C4-2B (cell line): ENCODE measurements at regions not wholly inside any gene's neighbourhood (a gene's known extent, or its start where the extent isn't known, plus 50 kb on each side); places are given as distances from the start of the nearest gene placed in this dataset.
A peak's percentile ranks its signal among the peaks of the same experiment; 100 is the strongest.

Experiments used
- H3K27ac ChIP-seq: fragments of 450-650 bp; 2 replicates; pipeline ENCODE4 v1.5.1; 2017
- ZFX ChIP-seq: fragments of 450-650 bp; IDR thresholded peaks from 2 replicates; pipeline ENCODE4 v1.6.1; 2017
- TF ChIP-seq, protein P1 (sequence below): fragments of 450-650 bp; conservative IDR thresholded peaks from 2 replicates; pipeline ENCODE4 v1.5.1; 2017; ENCODE audit warnings: mild to moderate bottlenecking

- no peak for TF ChIP-seq ZFX
- TF ChIP-seq, protein P1, sequence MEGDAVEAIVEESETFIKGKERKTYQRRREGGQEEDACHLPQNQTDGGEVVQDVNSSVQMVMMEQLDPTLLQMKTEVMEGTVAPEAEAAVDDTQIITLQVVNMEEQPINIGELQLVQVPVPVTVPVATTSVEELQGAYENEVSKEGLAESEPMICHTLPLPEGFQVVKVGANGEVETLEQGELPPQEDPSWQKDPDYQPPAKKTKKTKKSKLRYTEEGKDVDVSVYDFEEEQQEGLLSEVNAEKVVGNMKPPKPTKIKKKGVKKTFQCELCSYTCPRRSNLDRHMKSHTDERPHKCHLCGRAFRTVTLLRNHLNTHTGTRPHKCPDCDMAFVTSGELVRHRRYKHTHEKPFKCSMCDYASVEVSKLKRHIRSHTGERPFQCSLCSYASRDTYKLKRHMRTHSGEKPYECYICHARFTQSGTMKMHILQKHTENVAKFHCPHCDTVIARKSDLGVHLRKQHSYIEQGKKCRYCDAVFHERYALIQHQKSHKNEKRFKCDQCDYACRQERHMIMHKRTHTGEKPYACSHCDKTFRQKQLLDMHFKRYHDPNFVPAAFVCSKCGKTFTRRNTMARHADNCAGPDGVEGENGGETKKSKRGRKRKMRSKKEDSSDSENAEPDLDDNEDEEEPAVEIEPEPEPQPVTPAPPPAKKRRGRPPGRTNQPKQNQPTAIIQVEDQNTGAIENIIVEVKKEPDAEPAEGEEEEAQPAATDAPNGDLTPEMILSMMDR: no peak
- no peak overlapping the region for H3K27ac ChIP-seq
These were observed 270.6 kb upstream of the PHF14 start for GRCh38 chr7:10703059-10703458.

DNA sequence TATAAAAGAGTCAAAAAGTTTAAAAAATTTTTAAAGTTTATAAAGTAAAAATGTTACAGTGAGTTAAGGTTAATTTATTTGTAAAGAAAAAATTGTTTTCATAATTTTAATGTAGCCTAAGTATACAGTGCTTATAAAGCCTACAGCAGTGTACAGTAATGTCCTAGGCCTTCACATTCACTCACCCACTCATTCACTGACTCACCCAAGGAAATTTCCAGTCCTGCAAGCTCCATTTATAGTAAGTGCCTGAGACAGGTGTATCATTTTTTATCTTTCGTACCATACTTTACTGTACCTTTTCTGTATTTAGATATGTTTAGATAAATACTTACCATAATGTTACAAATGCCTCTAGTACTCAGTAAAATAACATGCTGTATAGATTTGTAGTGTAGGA, 269.7 kb upstream of the PHF14 start:
- no peak for TF ChIP-seq ZFX
- TF ChIP-seq, protein P1: no peak
- no peak overlapping the region for H3K27ac ChIP-seq

GRCh38 chr7:10704653-10705052, 269.0 kb upstream of the PHF14 start:
- no peak for TF ChIP-seq ZFX
- TF ChIP-seq, protein P1: no peak
- H3K27ac ChIP-seq: no peak overlapping the region

DNA sequence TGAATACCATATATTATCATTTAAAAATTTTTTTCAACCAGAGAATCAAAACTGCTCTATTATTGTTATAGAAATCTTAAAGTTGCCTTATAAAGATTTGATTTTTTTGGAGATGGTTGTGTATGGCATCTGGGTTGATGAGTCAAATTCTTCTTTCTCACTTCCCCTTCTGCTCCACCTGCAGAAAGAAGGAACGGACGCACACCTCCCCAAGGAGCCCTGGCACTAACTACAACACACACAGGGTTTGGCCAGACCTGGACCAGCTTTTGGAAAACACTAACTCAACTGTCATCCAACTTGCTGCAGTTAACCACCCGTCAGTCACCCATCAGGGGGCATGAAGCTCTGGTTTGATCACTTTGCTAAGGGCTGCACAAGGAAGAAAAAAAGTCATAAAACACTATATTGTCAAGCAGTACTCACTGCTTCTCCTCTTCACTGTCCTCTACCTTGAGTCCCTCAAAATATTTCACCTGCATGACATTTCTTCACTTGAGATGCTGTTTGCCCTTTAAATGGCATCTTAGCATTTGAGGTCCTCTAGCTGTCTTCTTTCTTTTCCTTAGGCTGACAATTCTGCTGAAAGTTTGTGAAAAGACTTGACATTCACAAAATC, 266.7 kb upstream of the PHF14 start:
- no peak overlapping the region for H3K27ac ChIP-seq
- TF ChIP-seq ZFX: no peak
- TF ChIP-seq, protein P1: no peak

DNA sequence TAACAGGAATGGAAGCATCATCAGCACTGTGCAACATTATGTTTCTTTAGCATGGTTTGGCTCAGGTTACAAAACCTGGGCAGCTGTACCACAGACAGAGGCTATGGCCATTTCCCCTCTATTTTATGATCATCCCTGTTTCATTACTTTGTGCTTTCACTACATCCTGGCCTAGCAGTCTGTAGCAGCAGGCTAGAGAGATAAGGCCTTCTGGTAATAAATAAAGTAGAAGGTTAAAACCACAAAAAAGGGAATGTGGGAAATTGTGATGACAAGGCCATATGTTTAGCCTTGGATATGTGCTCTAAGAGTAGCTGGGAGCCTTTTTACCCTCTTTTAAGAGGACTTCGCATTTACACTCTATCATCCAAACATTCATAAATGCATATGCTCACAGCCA, 266.2 kb upstream of the PHF14 start:
- H3K27ac ChIP-seq: no peak overlapping the region
- TF ChIP-seq, protein P1: no peak
- TF ChIP-seq ZFX: no peak

- no peak overlapping the region for H3K27ac ChIP-seq
- TF ChIP-seq ZFX: no peak
- TF ChIP-seq, protein P1: peak; percentile 61
These were observed 265.2 kb upstream of the PHF14 start for GRCh38 chr7:10708447-10708846.

DNA sequence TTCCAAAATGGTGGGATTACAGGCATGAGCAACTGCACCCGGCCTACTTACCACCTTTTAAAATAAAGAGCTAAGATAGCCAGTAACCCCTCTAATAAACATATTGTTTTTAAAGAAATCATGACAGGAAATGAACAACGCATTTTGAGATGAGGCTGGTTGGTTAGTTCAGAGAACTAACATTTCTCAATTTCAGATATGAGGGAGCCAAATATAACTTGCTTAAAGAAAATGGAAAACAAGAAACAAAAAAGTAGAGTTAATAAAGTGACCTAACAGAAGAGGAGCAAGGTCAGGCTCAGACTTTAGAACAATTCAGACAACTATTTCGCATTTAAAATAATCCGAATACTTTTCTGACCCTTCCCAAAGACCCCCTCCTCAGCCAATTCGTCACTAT, 254.9 kb upstream of the PHF14 start:
- TF ChIP-seq, protein P1: no peak
- no peak for TF ChIP-seq ZFX
- H3K27ac ChIP-seq: no peak overlapping the region
